ENCODE measurements at regions not wholly inside any gene's neighbourhood (a gene's known extent, or its start where the extent isn't known, plus 50 kb on each side); places are given as distances from the start of the nearest gene placed in this dataset.

DNA sequence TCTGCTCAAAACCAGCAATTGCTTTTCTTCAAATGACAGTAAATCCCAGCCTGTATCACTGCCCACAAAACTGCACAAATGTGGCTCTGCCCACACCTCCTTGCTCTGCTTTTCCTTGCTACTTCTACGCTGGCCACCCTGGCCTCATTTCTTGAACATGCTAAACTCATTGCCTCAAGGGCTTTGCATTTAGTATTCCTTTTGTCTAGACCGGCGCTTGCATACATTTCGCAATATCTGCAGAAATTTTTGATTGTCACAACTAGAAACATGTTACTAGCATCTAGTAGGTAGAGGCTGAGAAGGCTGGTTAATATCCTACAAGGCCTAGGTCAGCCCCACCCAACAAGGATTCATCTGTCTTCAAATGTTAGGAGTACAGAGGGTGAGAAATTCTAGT, 2357.8 kb downstream of the MAT2B start:
- no peak overlapping the region for H3K4me3 ChIP-seq (ENCODE audit: low read depth, low read length)
- TF ChIP-seq, protein P1, sequence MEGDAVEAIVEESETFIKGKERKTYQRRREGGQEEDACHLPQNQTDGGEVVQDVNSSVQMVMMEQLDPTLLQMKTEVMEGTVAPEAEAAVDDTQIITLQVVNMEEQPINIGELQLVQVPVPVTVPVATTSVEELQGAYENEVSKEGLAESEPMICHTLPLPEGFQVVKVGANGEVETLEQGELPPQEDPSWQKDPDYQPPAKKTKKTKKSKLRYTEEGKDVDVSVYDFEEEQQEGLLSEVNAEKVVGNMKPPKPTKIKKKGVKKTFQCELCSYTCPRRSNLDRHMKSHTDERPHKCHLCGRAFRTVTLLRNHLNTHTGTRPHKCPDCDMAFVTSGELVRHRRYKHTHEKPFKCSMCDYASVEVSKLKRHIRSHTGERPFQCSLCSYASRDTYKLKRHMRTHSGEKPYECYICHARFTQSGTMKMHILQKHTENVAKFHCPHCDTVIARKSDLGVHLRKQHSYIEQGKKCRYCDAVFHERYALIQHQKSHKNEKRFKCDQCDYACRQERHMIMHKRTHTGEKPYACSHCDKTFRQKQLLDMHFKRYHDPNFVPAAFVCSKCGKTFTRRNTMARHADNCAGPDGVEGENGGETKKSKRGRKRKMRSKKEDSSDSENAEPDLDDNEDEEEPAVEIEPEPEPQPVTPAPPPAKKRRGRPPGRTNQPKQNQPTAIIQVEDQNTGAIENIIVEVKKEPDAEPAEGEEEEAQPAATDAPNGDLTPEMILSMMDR (IDR thresholded peaks at IDR 0.05; ENCODE audit: borderline replicate concordance, insufficient read depth, low read depth, low read length) = no peak

DNA sequence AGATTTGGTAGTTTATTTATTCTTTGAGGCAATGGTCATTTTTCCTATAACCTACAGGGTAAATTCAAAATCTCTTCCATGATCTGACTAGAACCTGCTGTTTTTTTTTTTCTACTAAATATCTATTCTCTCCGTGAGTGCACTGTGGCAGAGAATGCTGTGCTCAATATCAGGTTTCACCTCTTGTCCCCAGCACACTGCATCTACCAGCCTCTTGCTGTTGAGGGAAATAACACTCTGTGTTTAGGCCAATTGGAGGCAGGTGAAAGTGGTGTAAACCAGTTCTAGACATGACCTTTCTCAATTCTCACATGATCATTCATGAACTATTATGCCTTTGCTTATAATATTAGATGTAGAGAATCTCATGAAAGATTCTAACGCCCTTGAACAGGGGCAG, 2365.9 kb downstream of the MAT2B start:
- no peak overlapping the region for H3K4me3 ChIP-seq (ENCODE audit: low read depth, low read length)
- TF ChIP-seq, protein P1 (IDR thresholded peaks at IDR 0.05; ENCODE audit: borderline replicate concordance, insufficient read depth, low read depth, low read length) = no peak

DNA sequence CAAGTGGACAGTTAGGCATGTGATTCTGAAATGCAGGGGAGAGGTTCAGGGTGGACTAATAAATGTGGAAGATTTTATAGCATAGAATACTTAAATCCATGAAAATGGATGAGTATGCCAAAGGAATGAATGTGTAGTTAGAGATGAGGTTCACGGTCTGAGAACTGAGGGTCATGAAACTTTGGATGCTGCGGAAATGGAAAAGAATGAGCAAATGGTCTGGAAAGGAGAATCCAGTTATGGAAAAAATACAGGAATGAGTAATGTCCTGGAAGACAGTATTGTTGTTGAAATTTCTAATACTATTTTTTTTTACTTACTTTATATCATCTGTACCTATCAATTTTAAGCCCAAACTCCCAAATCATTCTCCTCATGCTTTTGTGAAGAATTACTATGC, 2369.4 kb downstream of the MAT2B start:
- no peak overlapping the region for H3K4me3 ChIP-seq (ENCODE audit: low read depth, low read length)
- TF ChIP-seq, protein P1 (IDR thresholded peaks at IDR 0.05; ENCODE audit: borderline replicate concordance, insufficient read depth, low read depth, low read length) = no peak

DNA sequence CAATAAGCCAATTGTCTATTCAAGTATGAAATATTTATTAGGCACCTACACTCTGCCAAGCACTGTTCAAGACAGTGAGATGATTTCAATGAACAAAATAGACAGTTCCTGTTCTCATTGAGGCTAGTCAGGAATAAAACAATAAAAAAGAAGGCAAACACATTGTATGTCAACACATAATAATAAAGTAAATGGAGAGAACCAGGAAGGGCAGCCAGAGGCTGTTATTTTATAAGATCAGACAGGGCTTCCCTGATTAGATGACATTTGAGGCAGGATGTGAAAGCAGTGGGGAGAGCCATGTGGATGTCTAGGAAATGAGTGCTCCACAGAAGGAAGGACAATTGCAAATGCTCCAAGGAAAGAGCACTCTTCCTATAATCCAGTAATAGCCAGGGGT, 2371.1 kb downstream of the MAT2B start:
- TF ChIP-seq, protein P1 (IDR thresholded peaks at IDR 0.05; ENCODE audit: borderline replicate concordance, insufficient read depth, low read depth, low read length) = no peak
- no peak overlapping the region for H3K4me3 ChIP-seq (ENCODE audit: low read depth, low read length)

DNA sequence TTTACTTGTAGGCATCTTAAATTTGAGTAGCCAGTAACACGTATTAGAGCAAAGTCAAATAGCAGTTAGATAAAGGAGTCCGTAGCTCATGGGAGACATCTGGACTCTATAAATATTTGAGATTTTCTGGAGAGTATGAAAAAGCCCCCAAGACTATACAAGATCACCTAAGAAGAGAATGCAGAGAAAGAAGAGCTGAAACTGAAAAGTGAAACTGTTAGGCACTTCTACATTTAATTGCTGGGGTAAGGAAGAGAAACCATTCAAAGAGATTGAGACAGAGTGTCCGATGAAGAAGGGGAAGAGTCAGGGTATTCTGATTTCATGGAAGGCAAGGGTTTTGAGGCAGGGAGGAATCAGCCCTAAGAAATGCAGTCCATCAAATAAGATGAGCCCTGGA, 2372.1 kb downstream of the MAT2B start:
- TF ChIP-seq, protein P1 (IDR thresholded peaks at IDR 0.05; ENCODE audit: borderline replicate concordance, insufficient read depth, low read depth, low read length) = no peak
- no peak overlapping the region for H3K4me3 ChIP-seq (ENCODE audit: low read depth, low read length)

DNA sequence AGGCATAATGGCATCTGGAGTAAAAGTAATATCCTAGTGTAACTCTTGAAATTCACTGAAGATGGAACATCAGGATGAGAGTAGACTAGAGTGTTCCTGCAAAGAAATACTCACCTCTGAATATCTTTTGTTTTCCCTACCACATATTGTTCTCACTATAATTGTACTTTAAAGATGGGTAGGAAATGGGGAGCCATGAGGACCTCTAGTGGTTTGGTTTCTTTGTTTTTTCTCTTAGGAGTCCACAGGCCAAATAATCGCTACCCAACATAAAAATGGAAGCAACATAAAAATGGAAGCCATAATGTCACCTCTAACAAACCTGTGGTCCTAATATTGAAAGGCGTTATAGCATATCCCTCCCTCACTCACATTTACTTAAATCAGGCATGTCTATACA, 2375.8 kb downstream of the MAT2B start:
- TF ChIP-seq, protein P1 (IDR thresholded peaks at IDR 0.05; ENCODE audit: borderline replicate concordance, insufficient read depth, low read depth, low read length) = no peak
- no peak overlapping the region for H3K4me3 ChIP-seq (ENCODE audit: low read depth, low read length)

DNA sequence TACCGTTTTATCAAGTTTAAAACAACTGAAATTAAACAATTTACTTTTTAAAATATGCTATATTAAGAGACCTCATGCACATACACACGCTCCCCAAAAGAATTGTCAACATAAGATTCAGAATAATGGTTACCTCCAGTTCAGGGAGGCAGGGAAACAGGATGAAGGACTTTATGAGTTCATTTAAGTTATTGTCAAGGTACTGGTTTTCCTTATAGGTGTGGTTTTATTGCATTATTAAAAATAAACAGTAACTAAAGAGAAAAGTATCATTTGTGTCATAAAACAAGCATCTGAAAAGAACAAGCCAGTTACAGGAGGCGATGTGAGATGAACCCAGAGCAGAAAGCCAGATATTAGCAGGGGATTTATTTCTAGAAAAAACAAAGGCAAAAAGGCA, 2376.7 kb downstream of the MAT2B start:
- TF ChIP-seq, protein P1 (IDR thresholded peaks at IDR 0.05; ENCODE audit: borderline replicate concordance, insufficient read depth, low read depth, low read length) = no peak
- H3K4me3 ChIP-seq (ENCODE audit: low read depth, low read length) = no peak overlapping the region

Measured in GM12875 (cell line).